Loucy (cell line): ENCODE measurements at regions not wholly inside any gene's neighbourhood (a gene's known extent, or its start where the extent isn't known, plus 50 kb on each side); places are given as distances from the start of the nearest gene placed in this dataset.

Experiments
- H2AFZ ChIP-seq: fragments of 200-600 bp; sonication (generic); 2 replicates; pipeline ENCODE4 v1.6.0; 2016; ENCODE audit warnings: antibody characterized with exemption, mild to moderate bottlenecking, low read length, moderate library complexity
- H3F3A ChIP-seq: fragments of 200-600 bp; 2 replicates; pipeline ENCODE4 v1.6.0; 2016; ENCODE audit warnings: antibody characterized with exemption, low read depth, mild to moderate bottlenecking
- H3K27me3 ChIP-seq: fragments of 200-600 bp; sonication (generic); 2 replicates; pipeline ENCODE4 v1.6.1; 2014; ENCODE audit warnings: low read length, mild to moderate bottlenecking; ENCODE audit not compliant: insufficient read depth, poor library complexity, severe bottlenecking
- H3K36me3 ChIP-seq: fragments of 200-600 bp; sonication (generic); 2 replicates; pipeline ENCODE4 v1.6.1; 2016; ENCODE audit warnings: low read length; ENCODE audit not compliant: insufficient read depth
- H3K4me1 ChIP-seq: fragments of 200-600 bp; sonication (generic); 2 replicates; pipeline ENCODE4 v1.5.1; 2014; ENCODE audit warnings: low read length, mild to moderate bottlenecking; ENCODE audit not compliant: insufficient read depth, poor library complexity, severe bottlenecking
- H3K4me2 ChIP-seq: fragments of 200-600 bp; sonication (generic); 2 replicates; pipeline ENCODE4 v1.6.0; 2014; ENCODE audit warnings: antibody characterized with exemption, low read length, low read depth, mild to moderate bottlenecking; ENCODE audit not compliant: poor library complexity, severe bottlenecking
- H3K4me3 ChIP-seq: fragments of 200-600 bp; sonication (generic); 2 replicates; pipeline ENCODE4 v1.5.1; 2014; ENCODE audit warnings: low read length, mild to moderate bottlenecking, mixed read lengths; ENCODE audit not compliant: poor library complexity, severe bottlenecking
- H3K79me2 ChIP-seq: fragments of 200-600 bp; sonication (generic); 2 replicates; pipeline ENCODE4 v1.6.1; 2014; ENCODE audit warnings: low read length; ENCODE audit not compliant: insufficient read depth
- H3K9ac ChIP-seq: fragments of 200-600 bp; sonication (generic); 2 replicates; pipeline ENCODE4 v1.6.0; 2014; ENCODE audit warnings: mild to moderate bottlenecking, low read depth, low read length, moderate library complexity; ENCODE audit not compliant: poor library complexity, severe bottlenecking
- H3K9me2 ChIP-seq: fragments of 200-600 bp; sonication (generic); replicated peaks from 2 replicates; pipeline ENCODE4 v1.6.1; 2016; ENCODE audit warnings: low read depth, low read length, mixed read lengths
- H3K9me3 ChIP-seq: fragments of 200-600 bp; sonication (generic); 2 replicates; pipeline ENCODE4 v1.6.1; 2014; ENCODE audit warnings: mild to moderate bottlenecking, antibody characterized with exemption, low read length, low read depth; ENCODE audit not compliant: insufficient read depth
- H4K20me1 ChIP-seq: fragments of 200-600 bp; sonication (generic); 2 replicates; pipeline ENCODE4 v1.6.0; 2014; ENCODE audit warnings: antibody characterized with exemption, low read length, mild to moderate bottlenecking; ENCODE audit not compliant: insufficient read depth, poor library complexity, severe bottlenecking
- CTCF ChIP-seq: fragments of 200-600 bp; sonication (generic); conservative IDR thresholded peaks from 2 replicates; pipeline ENCODE4 v1.5.1; 2014; ENCODE audit warnings: mild to moderate bottlenecking, antibody characterized with exemption, low read length
- EZH2phosphoT487 ChIP-seq: fragments of 200-600 bp; IDR thresholded peaks from 2 replicates; pipeline ENCODE4 v1.6.1; 2018; ENCODE audit warnings: antibody characterized with exemption, mild to moderate bottlenecking, moderate library complexity, borderline replicate concordance

GRCh38 chr22:27574651-27575050 lies 226.9 kb downstream of the MN1 start:
- Histone ChIP-seq H3K9me2 (no peaks in the 10 kb centered on the region), H3K36me3 (no peaks in the 10 kb centered on the region), H3K4me1 (no peaks in the 10 kb centered on the region), H3K9me3 (no peaks in the 10 kb centered on the region), H4K20me1 (no peaks in the 10 kb centered on the region), H3K4me2 (no peak overlapping the region), H2AFZ (no peak overlapping the region), H3F3A (no peaks in the 10 kb centered on the region), H3K9ac (no peak overlapping the region), H3K4me3 (no peak overlapping the region), H3K27me3 (no peaks in the 10 kb centered on the region), H3K79me2 (no peaks in the 10 kb centered on the region)
- TF ChIP-seq EZH2phosphoT487: no peak
- TF ChIP-seq CTCF: no peak

- Histone ChIP-seq H3F3A (no peaks in the 10 kb centered on the region), H3K9me3 (no peaks in the 10 kb centered on the region), H3K36me3 (no peaks in the 10 kb centered on the region), H3K79me2 (no peaks in the 10 kb centered on the region), H3K27me3 (no peaks in the 10 kb centered on the region), H4K20me1 (no peaks in the 10 kb centered on the region), H3K4me3 (no peak overlapping the region), H3K9me2 (no peaks in the 10 kb centered on the region), H2AFZ (no peak overlapping the region), H3K4me2 (no peak overlapping the region), H3K4me1 (no peaks in the 10 kb centered on the region), H3K9ac (no peak overlapping the region)
- TF ChIP-seq EZH2phosphoT487: no peak
- TF ChIP-seq CTCF: no peak
These were observed 226.2 kb downstream of the MN1 start for GRCh38 chr22:27575348-27575747.

DNA sequence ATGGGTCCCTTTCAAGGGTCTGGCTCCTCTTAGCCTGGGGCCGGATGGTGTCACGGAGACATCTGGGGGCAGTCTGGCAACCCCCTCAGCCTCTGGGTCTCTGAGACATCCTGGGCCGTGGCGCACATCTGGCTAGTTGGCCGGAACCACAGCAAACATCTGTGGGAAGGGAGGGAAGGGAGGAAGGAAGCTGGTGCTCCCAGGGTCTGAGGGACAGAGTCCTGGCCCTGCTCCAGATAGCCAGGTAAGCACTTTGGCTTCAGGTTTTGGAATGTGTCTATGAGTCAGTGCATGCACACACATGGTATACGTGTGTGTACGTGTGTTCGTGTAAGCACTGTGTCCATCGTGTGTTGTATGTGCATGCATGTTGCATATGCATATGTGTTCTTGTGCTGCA lies 225.1 kb downstream of the MN1 start:
- Histone ChIP-seq H4K20me1 (no peaks in the 10 kb centered on the region), H3K4me2 (no peak overlapping the region), H3K9me2 (no peaks in the 10 kb centered on the region), H3F3A (no peaks in the 10 kb centered on the region), H3K79me2 (no peaks in the 10 kb centered on the region), H3K4me3 (no peak overlapping the region), H3K27me3 (no peaks in the 10 kb centered on the region), H3K9ac (no peak overlapping the region), H3K9me3 (no peaks in the 10 kb centered on the region), H3K4me1 (no peaks in the 10 kb centered on the region), H3K36me3 (no peaks in the 10 kb centered on the region), H2AFZ (no peak overlapping the region)
- TF ChIP-seq CTCF (no peak), EZH2phosphoT487 (no peak)
